ENCODE measurements at regions not wholly inside any gene's neighbourhood (a gene's known extent, or its start where the extent isn't known, plus 50 kb on each side); places are given as distances from the start of the nearest gene placed in this dataset.
"Not testable (repeated sequence)": the region's sequence is repeated elsewhere in the genome, so short reads cannot be mapped to it uniquely, and the experiment has no call there.

- no peak for TF ChIP-seq TAF1 (IDR thresholded peaks at IDR 0.05; ENCODE audit: borderline replicate concordance, low read depth, low read length)
- no peak for TF ChIP-seq POLR2AphosphoS5 (IDR thresholded peaks at IDR 0.05; ENCODE audit: low read depth, low read length)
- no peak for TF ChIP-seq POLR2A (IDR thresholded peaks at IDR 0.05; ENCODE audit: low read depth, low read length)
- FAIRE-seq (peak; percentile 74), DNase-seq (ENCODE audit: insufficient read length) (peak; percentile 5)
These were observed 392.7 kb upstream of the MAN1A1 start for GRCh38 chr6:119742188-119742803.

GRCh38 chr6:119739769-119740168 lies 390.2 kb upstream of the MAN1A1 start:
- FAIRE-seq (no peak), DNase-seq (ENCODE audit: insufficient read length) (no peak)
- no peak for TF ChIP-seq TAF1 (IDR thresholded peaks at IDR 0.05; ENCODE audit: borderline replicate concordance, low read depth, low read length)
- no peak for TF ChIP-seq POLR2A (IDR thresholded peaks at IDR 0.05; ENCODE audit: low read depth, low read length)
- TF ChIP-seq POLR2AphosphoS5 (IDR thresholded peaks at IDR 0.05; ENCODE audit: low read depth, low read length), result no peak

- no peak for FAIRE-seq
- TF ChIP-seq POLR2A (IDR thresholded peaks at IDR 0.05; ENCODE audit: low read depth, low read length) (no peak), TAF1 (IDR thresholded peaks at IDR 0.05; ENCODE audit: borderline replicate concordance, low read depth, low read length) (no peak), POLR2AphosphoS5 (IDR thresholded peaks at IDR 0.05; ENCODE audit: low read depth, low read length) (no peak)
- no peak for DNase-seq (ENCODE audit: insufficient read length)
These were observed 388.9 kb upstream of the MAN1A1 start for GRCh38 chr6:119738425-119738824.

- FAIRE-seq (no peak), DNase-seq (ENCODE audit: insufficient read length) (no peak)
- TF ChIP-seq POLR2AphosphoS5 (IDR thresholded peaks at IDR 0.05; ENCODE audit: low read depth, low read length) (no peak), POLR2A (IDR thresholded peaks at IDR 0.05; ENCODE audit: low read depth, low read length) (no peak), TAF1 (IDR thresholded peaks at IDR 0.05; ENCODE audit: borderline replicate concordance, low read depth, low read length) (no peak)
These were observed 386.9 kb upstream of the MAN1A1 start for GRCh38 chr6:119736296-119737021.

DNA sequence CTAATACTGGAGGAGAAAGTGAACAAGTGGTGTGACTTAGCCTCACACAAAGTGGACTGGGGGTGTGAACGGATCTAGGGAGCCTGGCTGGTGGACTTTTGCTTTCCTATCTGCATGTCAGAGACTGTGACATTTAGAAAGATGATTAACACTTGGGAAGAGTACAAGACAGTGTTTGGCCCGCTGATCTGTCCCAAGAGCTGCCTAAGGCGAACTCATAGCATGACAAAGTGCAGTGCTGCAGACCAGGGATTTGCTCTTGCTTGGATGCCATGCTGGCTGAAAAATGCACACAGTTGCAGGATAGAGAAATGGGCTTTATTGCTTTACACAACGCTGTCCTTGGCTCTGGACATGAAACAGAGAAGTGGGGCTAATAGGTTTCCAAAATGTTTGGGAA lies 386.0 kb upstream of the MAN1A1 start:
- no peak for DNase-seq (ENCODE audit: insufficient read length)

GRCh38 chr6:119734227-119734626 lies 384.7 kb upstream of the MAN1A1 start:
- FAIRE-seq (no peak), DNase-seq (ENCODE audit: insufficient read length) (no peak)
- TF ChIP-seq POLR2AphosphoS5 (IDR thresholded peaks at IDR 0.05; ENCODE audit: low read depth, low read length), result no peak
- TF ChIP-seq POLR2A (IDR thresholded peaks at IDR 0.05; ENCODE audit: low read depth, low read length), result no peak
- no peak for TF ChIP-seq TAF1 (IDR thresholded peaks at IDR 0.05; ENCODE audit: borderline replicate concordance, low read depth, low read length)

More for the DNA sequence above, 386.0 kb upstream of the MAN1A1 start:
- TF ChIP-seq POLR2AphosphoS5 (IDR thresholded peaks at IDR 0.05; ENCODE audit: low read depth, low read length) (no peak), POLR2A (IDR thresholded peaks at IDR 0.05; ENCODE audit: low read depth, low read length) (no peak), TAF1 (IDR thresholded peaks at IDR 0.05; ENCODE audit: borderline replicate concordance, low read depth, low read length) (no peak)
- no peak for FAIRE-seq

- no peak for FAIRE-seq
- TF ChIP-seq POLR2AphosphoS5 (IDR thresholded peaks at IDR 0.05; ENCODE audit: low read depth, low read length), result no peak
These were observed 379.4 kb upstream of the MAN1A1 start for GRCh38 chr6:119728935-119729334.

DNA sequence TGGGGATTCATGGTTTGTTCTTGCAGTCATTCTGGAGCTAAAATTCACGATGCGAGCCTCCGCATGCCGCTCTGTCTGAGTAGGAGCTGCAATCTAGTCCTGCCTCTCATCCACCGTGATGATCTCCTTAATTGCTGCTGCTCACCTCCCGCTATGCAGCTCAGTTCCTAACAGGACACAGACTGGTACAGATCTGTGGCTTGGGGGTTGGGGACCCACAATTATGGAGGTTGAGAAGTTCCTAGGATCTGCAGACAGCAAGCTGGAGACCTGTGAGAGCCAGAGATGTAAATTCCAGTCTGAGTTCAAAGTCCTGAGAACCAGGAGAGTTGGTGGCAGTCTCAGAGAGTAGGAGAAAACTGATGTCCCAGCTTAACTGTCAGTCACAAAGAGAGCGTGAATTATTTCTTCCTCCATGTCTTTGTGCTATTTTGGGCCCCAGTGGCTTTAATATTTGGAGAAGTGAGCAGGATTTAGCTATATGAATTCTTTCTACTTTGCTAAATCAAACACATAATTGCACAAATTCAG lies 378.7 kb upstream of the MAN1A1 start:
- no peak for DNase-seq (ENCODE audit: insufficient read length)
- FAIRE-seq, result no peak
- no peak for TF ChIP-seq POLR2AphosphoS5 (IDR thresholded peaks at IDR 0.05; ENCODE audit: low read depth, low read length)
- no peak for TF ChIP-seq TAF1 (IDR thresholded peaks at IDR 0.05; ENCODE audit: borderline replicate concordance, low read depth, low read length)
- TF ChIP-seq POLR2A (IDR thresholded peaks at IDR 0.05; ENCODE audit: low read depth, low read length), result no peak

More at GRCh38 chr6:119728935-119729334, 379.4 kb upstream of the MAN1A1 start:
- DNase-seq (ENCODE audit: insufficient read length), result no peak

- FAIRE-seq (no peak), DNase-seq (ENCODE audit: insufficient read length) (no peak)
- TF ChIP-seq POLR2A (IDR thresholded peaks at IDR 0.05; ENCODE audit: low read depth, low read length), result no peak
- TF ChIP-seq TAF1 (IDR thresholded peaks at IDR 0.05; ENCODE audit: borderline replicate concordance, low read depth, low read length), result no peak
These were observed 378.1 kb upstream of the MAN1A1 start for GRCh38 chr6:119727504-119728219.

- not testable (repeated sequence) for FAIRE-seq; DNase-seq (ENCODE audit: insufficient read length)
These were observed 377.4 kb upstream of the MAN1A1 start for GRCh38 chr6:119726912-119727311.

GRCh38 chr6:119726086-119726485 lies 376.5 kb upstream of the MAN1A1 start:
- no peak for DNase-seq (ENCODE audit: insufficient read length)
- no peak for FAIRE-seq
- no peak for TF ChIP-seq POLR2A (IDR thresholded peaks at IDR 0.05; ENCODE audit: low read depth, low read length)
- no peak for TF ChIP-seq TAF1 (IDR thresholded peaks at IDR 0.05; ENCODE audit: borderline replicate concordance, low read depth, low read length)
- no peak for TF ChIP-seq POLR2AphosphoS5 (IDR thresholded peaks at IDR 0.05; ENCODE audit: low read depth, low read length)

DNA sequence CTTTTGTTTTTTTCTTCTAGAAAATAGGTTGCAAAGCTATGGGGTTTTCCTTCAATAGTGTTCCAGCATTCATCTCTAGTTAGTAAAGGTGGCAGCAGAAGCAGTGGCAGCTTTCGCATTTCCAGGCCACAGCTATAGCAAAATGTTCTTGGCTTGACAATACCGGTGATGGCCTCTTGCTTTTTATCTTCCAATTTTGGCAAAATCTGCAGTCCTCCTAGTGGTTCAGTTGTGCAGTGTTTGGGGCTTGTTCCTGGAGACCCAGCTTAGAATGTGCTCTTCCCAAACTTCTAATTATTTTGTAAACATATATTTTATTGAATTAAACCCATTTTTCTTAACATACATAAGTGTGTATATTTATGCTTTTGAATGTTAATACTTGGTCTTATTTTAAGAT lies 370.6 kb upstream of the MAN1A1 start:
- DNase-seq (ENCODE audit: insufficient read length), result no peak
- TF ChIP-seq POLR2AphosphoS5 (IDR thresholded peaks at IDR 0.05; ENCODE audit: low read depth, low read length) (no peak), TAF1 (IDR thresholded peaks at IDR 0.05; ENCODE audit: borderline replicate concordance, low read depth, low read length) (no peak), POLR2A (IDR thresholded peaks at IDR 0.05; ENCODE audit: low read depth, low read length) (no peak)
- FAIRE-seq, result no peak
